ENCODE measurements at regions not wholly inside any gene's neighbourhood (a gene's known extent, or its start where the extent isn't known, plus 50 kb on each side); places are given as distances from the start of the nearest gene placed in this dataset.

DNA sequence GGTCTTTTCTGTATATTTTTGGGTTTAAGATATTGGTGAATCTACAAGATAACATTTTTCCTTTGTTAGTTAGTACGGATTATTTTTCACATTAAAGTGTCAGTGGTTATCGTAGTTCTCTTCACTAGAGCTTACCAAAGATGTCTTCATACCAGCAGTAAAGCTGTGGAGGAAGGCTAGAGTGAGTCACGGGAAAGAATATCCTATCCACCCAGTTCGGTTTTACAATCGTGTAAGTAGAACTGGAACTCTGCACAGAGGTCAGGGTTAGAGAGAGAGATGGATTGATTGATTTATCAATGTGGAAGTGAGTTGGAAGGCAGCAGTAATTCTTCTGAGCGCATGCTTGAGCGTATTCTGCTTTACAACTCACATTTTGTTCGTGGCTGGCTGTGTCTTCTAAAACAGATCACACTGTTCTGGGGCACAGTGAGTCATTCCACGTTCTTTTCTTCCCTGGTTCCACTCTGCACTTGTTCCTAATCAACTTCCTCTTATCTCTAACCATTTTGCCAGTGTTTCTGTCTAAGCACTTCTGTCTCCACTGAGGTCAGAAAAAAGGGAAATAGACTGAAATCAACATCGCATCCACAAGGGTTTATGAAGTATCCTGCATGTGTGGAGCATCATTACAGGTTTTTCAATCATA, 86.5 kb upstream of the ARRDC3 start:
- Histone ChIP-seq H3K79me2 (ENCODE audit: control insufficient read depth, low read length) (no peaks in the 10 kb centered on the region), H3K9me3 (ENCODE audit: control insufficient read depth, insufficient read depth, low read length) (no peaks in the 10 kb centered on the region), H3K36me3 (ENCODE audit: control insufficient read depth, low read length) (no peaks in the 10 kb centered on the region), H3F3A (ENCODE audit: control insufficient read depth, insufficient read depth) (no peaks in the 10 kb centered on the region), H3K27ac (ENCODE audit: low read depth, low read length) (no peak overlapping the region), H3K4me3 (ENCODE audit: low read length) (no peak overlapping the region), H3K9me2 (replicated peaks; ENCODE audit: control insufficient read depth, low read length) (no peaks in the 10 kb centered on the region), H3K4me1 (ENCODE audit: control insufficient read depth, low read length) (no peaks in the 10 kb centered on the region), H4K20me1 (ENCODE audit: control insufficient read depth, insufficient read depth, low read depth, low read length) (no peaks in the 10 kb centered on the region), H3K27me3 (ENCODE audit: control insufficient read depth, low read length) (no peaks in the 10 kb centered on the region), H3K4me2 (ENCODE audit: low read length) (no peak overlapping the region)
- TF ChIP-seq EZH2phosphoT487 (IDR thresholded peaks at IDR 0.05; ENCODE audit: borderline replicate concordance, low read length), result no peak
- TF ChIP-seq, protein P1, sequence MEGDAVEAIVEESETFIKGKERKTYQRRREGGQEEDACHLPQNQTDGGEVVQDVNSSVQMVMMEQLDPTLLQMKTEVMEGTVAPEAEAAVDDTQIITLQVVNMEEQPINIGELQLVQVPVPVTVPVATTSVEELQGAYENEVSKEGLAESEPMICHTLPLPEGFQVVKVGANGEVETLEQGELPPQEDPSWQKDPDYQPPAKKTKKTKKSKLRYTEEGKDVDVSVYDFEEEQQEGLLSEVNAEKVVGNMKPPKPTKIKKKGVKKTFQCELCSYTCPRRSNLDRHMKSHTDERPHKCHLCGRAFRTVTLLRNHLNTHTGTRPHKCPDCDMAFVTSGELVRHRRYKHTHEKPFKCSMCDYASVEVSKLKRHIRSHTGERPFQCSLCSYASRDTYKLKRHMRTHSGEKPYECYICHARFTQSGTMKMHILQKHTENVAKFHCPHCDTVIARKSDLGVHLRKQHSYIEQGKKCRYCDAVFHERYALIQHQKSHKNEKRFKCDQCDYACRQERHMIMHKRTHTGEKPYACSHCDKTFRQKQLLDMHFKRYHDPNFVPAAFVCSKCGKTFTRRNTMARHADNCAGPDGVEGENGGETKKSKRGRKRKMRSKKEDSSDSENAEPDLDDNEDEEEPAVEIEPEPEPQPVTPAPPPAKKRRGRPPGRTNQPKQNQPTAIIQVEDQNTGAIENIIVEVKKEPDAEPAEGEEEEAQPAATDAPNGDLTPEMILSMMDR (IDR thresholded peaks at IDR 0.05; ENCODE audit: low read depth, low read length, poor library complexity, severe bottlenecking), result no peak

DNA sequence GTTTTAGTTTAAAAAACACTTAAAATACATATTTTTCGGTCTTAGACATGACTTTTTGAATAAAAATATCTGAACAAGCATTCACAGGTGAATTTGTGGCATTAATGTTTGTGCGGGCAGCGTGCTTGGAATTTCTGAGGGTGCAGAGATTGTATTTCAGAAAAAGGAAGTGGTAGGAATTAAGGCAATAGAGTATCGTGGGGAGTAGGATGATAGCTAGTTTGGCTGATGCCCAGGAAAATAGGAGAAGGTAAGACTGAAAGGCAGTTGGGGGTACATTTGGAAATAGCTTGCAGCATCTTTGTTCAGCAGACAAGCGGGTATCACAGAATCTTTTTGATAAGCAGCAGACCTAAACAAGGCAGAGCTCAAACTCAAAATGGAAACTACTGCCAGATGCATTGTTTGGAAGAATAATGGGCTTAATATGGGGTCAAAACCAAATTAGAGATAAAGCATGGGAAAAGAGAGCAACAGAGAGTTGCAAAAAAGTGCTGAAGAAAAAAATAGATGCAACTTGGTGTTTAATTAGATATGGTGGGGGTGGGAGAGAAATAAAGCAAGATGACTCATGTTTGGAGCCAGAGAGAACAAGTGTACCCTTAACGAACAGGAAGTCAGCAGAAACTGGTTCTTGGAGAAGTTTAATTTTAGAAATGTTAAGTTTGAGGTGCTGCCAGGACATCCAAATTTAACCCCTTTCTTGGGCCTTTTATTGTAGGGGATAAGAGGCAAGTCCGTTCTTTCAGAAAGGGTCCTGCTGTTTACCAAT, 85.7 kb upstream of the ARRDC3 start:
- no peaks in the 10 kb centered on the region for H3K4me1 ChIP-seq (ENCODE audit: control insufficient read depth, low read length)
- no peak overlapping the region for H3K4me2 ChIP-seq (ENCODE audit: low read length)
- H3K36me3 ChIP-seq (ENCODE audit: control insufficient read depth, low read length), result no peaks in the 10 kb centered on the region
- no peaks in the 10 kb centered on the region for H3K27me3 ChIP-seq (ENCODE audit: control insufficient read depth, low read length)
- H4K20me1 ChIP-seq (ENCODE audit: control insufficient read depth, insufficient read depth, low read depth, low read length), result no peaks in the 10 kb centered on the region
- H3K9me2 ChIP-seq (replicated peaks; ENCODE audit: control insufficient read depth, low read length), result no peaks in the 10 kb centered on the region
- H3F3A ChIP-seq (ENCODE audit: control insufficient read depth, insufficient read depth), result no peaks in the 10 kb centered on the region
- H3K4me3 ChIP-seq (ENCODE audit: low read length), result no peak overlapping the region
- no peaks in the 10 kb centered on the region for H3K9me3 ChIP-seq (ENCODE audit: control insufficient read depth, insufficient read depth, low read length)
- no peaks in the 10 kb centered on the region for H3K79me2 ChIP-seq (ENCODE audit: control insufficient read depth, low read length)
- TF ChIP-seq EZH2phosphoT487 (IDR thresholded peaks at IDR 0.05; ENCODE audit: borderline replicate concordance, low read length), result no peak
- TF ChIP-seq, protein P1 (IDR thresholded peaks at IDR 0.05; ENCODE audit: low read depth, low read length, poor library complexity, severe bottlenecking), result no peak
- H3K27ac ChIP-seq (ENCODE audit: low read depth, low read length), result no peak overlapping the region

DNA sequence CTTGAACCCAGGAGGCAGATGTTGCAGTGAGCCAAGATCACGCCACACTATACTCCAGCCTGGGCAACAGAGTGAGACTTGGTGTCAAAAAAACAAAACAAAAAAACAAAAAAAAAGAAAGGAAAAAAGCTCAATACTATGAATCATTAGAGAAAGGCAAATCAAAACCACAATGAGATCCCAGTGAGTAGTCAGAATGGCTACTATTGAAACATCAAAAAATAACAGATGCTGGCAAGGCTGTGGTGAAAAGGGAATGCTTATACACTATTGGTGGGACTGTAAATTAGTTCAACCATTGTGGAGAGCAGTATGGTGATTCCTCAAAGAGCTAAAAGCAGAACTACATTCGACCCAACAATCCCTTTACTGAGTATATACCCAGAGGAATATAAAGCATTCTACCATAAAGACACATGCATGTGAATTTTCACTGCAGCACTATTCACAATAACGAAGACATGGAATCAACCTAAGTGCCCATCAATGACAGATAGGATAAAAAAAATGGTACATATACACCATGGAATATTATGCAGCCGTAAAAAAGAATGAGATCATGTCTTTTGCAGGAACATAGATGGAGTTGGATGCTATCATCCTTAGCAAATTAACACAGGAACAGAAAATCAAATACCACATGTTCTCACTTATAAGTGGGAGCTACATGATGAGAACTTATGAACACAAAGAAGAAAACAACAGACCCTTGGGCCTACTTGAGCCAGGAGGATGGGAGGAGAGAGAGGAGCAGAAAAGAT, 81.9 kb upstream of the ARRDC3 start:
- Histone ChIP-seq H3K36me3 (ENCODE audit: control insufficient read depth, low read length) (no peaks in the 10 kb centered on the region), H3K79me2 (ENCODE audit: control insufficient read depth, low read length) (no peaks in the 10 kb centered on the region), H3K4me2 (ENCODE audit: low read length) (no peak overlapping the region), H3K4me1 (ENCODE audit: control insufficient read depth, low read length) (no peaks in the 10 kb centered on the region), H3K9me3 (ENCODE audit: control insufficient read depth, insufficient read depth, low read length) (no peaks in the 10 kb centered on the region), H4K20me1 (ENCODE audit: control insufficient read depth, insufficient read depth, low read depth, low read length) (no peaks in the 10 kb centered on the region), H3F3A (ENCODE audit: control insufficient read depth, insufficient read depth) (no peaks in the 10 kb centered on the region), H3K4me3 (ENCODE audit: low read length) (no peak overlapping the region), H3K27ac (ENCODE audit: low read depth, low read length) (no peak overlapping the region), H3K27me3 (ENCODE audit: control insufficient read depth, low read length) (no peaks in the 10 kb centered on the region), H3K9me2 (replicated peaks; ENCODE audit: control insufficient read depth, low read length) (no peaks in the 10 kb centered on the region)
- TF ChIP-seq EZH2phosphoT487 (IDR thresholded peaks at IDR 0.05; ENCODE audit: borderline replicate concordance, low read length), result no peak
- TF ChIP-seq, protein P1 (IDR thresholded peaks at IDR 0.05; ENCODE audit: low read depth, low read length, poor library complexity, severe bottlenecking), result no peak

Data from DOHH2 (cell line).